Mucosa of descending colon (tissue), 3 donors: ENCODE measurements at regions not wholly inside any gene's neighbourhood (a gene's known extent, or its start where the extent isn't known, plus 50 kb on each side); places are given as distances from the start of the nearest gene placed in this dataset.

Experiments used
- ATAC-seq: fragments of 200-7000 bp; cut with Tn5 transposase; one replicate; pipeline ENCODE4 v1.9.1; 2020; ENCODE audit warnings: mild to moderate bottlenecking, moderate library complexity
- DNase-seq, 3 donors: peaks; one replicate each; pipeline ENCODE4 v3.0.0-alpha.2; 2020
- H3K36me3 ChIP-seq: fragments of 200-600 bp; one replicate; pipeline ENCODE4 v1.8.0; 2021; ENCODE audit warnings: low read depth, mild to moderate bottlenecking
- H3K4me1 ChIP-seq: fragments of 200-600 bp; one replicate; pipeline ENCODE4 v1.8.0; 2021; ENCODE audit warnings: low read depth, mild to moderate bottlenecking
- H3K4me3 ChIP-seq: fragments of 200-600 bp; one replicate; pipeline ENCODE4 v1.8.0; 2021; ENCODE audit warnings: mild to moderate bottlenecking
- H3K9me3 ChIP-seq: fragments of 200-600 bp; one replicate; pipeline ENCODE4 v1.8.0; 2021; ENCODE audit warnings: mild to moderate bottlenecking
- intact Hi-C, 2 donors: fragments of 100-400 bp; cut with DNase I in 1 of 2; cut with micrococcal nuclease in 1 of 2; formaldehyde crosslinking; loops; one replicate each; pipeline versions ENCODE4 v1.11.0 to v1.11.1; 2022; cut with DNase I, micrococcal nuclease
- TF ChIP-seq, protein P1 (sequence below): fragments of 200-600 bp; IDR thresholded peaks from one replicate; pipeline ENCODE4 v1.8.0; 2022; ENCODE audit warnings: antibody characterized with exemption, mild to moderate bottlenecking
- donor health status: DM: no; HTN: no; CAD: no; lungs with moderate emphysema.
- donor health status: DM: no; HTN: no; CAD: no.
- donor health status: DM: no; HTN: yes; CAD: no.

DNA sequence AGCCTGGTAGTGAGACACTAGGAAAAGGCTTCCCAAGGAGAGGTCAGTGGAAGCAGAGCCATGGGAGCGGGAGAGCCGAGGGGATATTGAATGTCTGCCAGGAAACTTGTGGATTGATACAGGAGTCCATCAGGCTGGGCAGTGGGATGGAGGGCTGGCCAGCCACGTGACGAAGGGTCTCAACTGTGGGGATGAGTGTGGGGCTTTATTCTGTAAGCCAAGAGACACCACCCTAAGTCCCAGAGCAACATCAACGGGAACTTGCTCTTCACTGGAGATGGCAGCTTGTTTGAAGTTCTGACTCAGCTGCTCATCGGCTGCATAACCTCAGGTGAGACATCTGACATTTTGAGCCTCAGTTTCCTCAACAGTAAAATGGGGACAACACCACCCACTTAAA, 197.8 kb downstream of the VRK1 start:
- intact Hi-C loops: no loop called here
- H3K9me3 ChIP-seq: no peaks in the 10 kb centered on the region
- no peak for ATAC-seq
- DNase-seq: no peak
- TF ChIP-seq, protein P1, sequence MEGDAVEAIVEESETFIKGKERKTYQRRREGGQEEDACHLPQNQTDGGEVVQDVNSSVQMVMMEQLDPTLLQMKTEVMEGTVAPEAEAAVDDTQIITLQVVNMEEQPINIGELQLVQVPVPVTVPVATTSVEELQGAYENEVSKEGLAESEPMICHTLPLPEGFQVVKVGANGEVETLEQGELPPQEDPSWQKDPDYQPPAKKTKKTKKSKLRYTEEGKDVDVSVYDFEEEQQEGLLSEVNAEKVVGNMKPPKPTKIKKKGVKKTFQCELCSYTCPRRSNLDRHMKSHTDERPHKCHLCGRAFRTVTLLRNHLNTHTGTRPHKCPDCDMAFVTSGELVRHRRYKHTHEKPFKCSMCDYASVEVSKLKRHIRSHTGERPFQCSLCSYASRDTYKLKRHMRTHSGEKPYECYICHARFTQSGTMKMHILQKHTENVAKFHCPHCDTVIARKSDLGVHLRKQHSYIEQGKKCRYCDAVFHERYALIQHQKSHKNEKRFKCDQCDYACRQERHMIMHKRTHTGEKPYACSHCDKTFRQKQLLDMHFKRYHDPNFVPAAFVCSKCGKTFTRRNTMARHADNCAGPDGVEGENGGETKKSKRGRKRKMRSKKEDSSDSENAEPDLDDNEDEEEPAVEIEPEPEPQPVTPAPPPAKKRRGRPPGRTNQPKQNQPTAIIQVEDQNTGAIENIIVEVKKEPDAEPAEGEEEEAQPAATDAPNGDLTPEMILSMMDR: no peak
- no peaks in the 10 kb centered on the region for H3K36me3 ChIP-seq
- no peaks in the 10 kb centered on the region for H3K4me1 ChIP-seq
- H3K4me3 ChIP-seq: no peak overlapping the region

DNA sequence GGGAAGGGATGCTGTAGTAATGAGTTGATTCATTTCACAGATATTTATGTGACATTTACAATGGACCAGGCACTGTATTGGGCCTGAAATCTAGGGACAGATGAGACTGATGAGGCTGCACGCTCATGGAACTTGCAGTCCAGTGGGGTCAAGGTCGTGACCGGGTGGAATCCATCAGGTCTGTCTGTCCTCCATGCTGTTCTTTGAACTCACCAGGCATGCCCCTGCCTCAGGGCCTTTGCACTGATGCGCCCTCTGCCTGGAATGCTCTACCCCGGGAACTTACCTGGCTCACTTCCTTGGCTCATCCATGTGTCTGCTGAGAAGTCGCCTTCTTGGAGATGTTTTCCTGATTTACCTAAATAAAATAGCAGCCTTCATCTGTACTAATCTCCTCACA, 200.1 kb downstream of the VRK1 start:
- no peak for DNase-seq
- no peaks in the 10 kb centered on the region for H3K9me3 ChIP-seq
- ATAC-seq: no peak
- intact Hi-C loops: no loop called here
- H3K36me3 ChIP-seq: no peaks in the 10 kb centered on the region
- no peak overlapping the region for H3K4me3 ChIP-seq
- TF ChIP-seq, protein P1: no peak
- no peaks in the 10 kb centered on the region for H3K4me1 ChIP-seq

DNA sequence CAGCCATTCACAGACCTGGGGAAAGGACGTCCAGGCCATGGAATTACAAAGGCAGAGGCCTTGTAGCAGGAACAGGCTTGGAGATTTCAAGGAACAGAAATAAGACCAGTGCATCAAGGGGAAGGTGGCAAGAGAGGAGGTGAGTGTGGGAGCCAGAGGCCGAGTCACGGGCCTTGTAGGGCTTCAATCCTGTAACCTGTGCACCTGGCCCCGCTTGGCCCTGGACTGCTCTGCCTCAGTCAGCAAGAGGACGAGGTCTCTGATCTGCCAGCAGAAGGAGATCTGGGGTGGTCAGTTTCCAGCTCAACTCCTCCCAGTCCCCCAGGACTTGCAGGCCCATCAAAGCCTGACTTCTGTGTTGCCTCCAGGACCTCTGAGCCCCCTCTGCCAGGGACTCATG, 200.8 kb downstream of the VRK1 start:
- Histone ChIP-seq H3K4me3 (no peak overlapping the region), H3K36me3 (no peaks in the 10 kb centered on the region), H3K4me1 (no peaks in the 10 kb centered on the region), H3K9me3 (no peaks in the 10 kb centered on the region)
- intact Hi-C loops: no loop called here
- no peak for DNase-seq
- ATAC-seq: no peak
- TF ChIP-seq, protein P1: no peak

DNA sequence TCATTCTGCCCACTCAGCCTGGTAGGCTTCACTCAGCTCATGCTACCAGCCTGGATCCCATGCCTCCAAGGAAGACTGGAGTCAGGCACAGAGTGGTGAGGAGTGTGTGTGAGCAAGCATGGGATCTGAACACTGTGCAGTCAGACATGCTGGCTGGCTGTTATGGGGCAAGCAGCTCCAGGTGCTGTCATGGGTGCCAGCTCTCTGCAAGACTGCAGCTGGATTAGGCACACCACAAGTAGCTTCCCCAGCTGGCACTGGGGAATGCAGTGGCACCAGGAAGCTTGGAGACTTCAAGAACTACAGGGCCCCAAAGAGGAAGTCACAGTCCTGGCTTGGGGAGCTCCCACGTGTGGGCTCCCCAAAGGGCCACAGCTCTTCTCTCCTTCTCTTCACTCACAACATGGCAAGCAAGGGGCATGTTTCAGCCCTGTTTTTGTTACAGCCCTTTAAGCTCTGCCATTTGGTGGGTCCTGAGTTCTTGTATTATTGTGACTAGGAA, 202.5 kb downstream of the VRK1 start:
- DNase-seq (no peak), ATAC-seq (no peak)
- TF ChIP-seq, protein P1: no peak
- Histone ChIP-seq H3K9me3 (no peaks in the 10 kb centered on the region), H3K4me1 (no peaks in the 10 kb centered on the region), H3K36me3 (no peaks in the 10 kb centered on the region), H3K4me3 (no peak overlapping the region)
- intact Hi-C loops: no loop called here

DNA sequence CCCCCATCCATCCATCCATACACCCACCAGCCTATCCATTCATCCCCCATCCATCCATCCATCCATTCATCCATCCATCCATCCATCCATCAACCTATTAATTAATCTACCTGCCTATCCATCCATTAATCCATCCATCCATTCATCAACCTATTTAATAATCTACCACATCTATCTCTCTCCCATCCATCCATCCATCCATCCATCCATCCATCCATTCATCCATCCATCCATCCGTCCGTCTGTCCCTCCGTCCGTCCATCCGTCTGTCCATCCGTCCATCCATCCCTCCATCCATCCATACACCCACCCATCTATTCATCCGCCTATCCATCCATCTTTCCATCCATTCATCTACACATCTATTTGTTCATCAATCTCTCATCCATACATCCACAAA, 205.3 kb downstream of the VRK1 start:
- Histone ChIP-seq H3K4me1 (no peaks in the 10 kb centered on the region), H3K4me3 (no peak overlapping the region), H3K36me3 (no peaks in the 10 kb centered on the region), H3K9me3 (no peaks in the 10 kb centered on the region)
- ATAC-seq (no peak), DNase-seq (no peak)
- intact Hi-C loops: no loop called here
- TF ChIP-seq, protein P1: no peak

DNA sequence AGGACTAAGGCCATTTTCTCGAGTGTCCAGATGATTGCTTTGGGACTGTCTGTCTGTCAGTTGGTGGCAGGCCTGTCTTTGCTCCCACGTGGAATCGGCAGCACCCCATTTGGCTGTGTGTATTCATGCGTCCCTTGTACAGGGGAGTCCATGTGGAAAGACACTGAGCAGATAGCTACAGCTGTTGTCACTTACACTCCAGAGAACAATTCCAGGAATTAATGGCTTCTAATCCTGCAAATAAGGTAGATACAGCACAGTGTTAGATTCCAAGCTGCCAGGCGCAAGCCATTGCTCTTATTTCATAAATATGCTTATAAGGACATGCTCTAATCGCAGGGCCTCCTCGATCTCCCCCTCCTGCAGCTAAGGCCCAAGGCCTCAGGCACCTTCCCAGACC, 208.8 kb downstream of the VRK1 start:
- Histone ChIP-seq H3K9me3 (no peaks in the 10 kb centered on the region), H3K36me3 (no peaks in the 10 kb centered on the region), H3K4me1 (no peaks in the 10 kb centered on the region), H3K4me3 (no peak overlapping the region)
- intact Hi-C loops: no loop called here
- ATAC-seq (no peak), DNase-seq (no peak)
- TF ChIP-seq, protein P1: no peak
